ENCODE measurements at regions not wholly inside any gene's neighbourhood (a gene's known extent, or its start where the extent isn't known, plus 50 kb on each side); places are given as distances from the start of the nearest gene placed in this dataset.

DNA sequence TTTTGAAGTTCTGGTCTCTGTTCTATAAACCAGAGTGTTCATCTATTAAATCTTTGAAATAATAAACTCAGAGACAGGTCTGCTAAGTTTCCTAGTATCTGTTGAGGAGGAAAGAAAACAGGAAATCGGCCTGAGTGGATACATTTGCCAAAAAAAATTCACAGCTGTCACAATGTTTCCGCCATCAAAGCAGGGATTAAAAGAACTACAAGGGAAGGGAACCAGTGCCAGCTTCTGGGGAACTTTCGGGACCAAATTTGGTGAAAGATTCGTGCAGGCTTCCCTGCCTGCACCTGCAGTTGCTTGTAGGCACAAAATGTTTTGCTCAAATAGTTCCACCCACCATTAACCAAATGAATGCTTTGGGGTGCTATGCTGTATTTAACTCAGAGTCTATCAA, 267.5 kb downstream of the MSX2 start (continued):
- TF ChIP-seq, protein P1, sequence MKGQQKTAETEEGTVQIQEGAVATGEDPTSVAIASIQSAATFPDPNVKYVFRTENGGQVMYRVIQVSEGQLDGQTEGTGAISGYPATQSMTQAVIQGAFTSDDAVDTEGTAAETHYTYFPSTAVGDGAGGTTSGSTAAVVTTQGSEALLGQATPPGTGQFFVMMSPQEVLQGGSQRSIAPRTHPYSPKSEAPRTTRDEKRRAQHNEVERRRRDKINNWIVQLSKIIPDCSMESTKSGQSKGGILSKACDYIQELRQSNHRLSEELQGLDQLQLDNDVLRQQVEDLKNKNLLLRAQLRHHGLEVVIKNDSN (IDR thresholded peaks at IDR 0.05; ENCODE audit: borderline replicate concordance, low read depth), result no peak

DNA sequence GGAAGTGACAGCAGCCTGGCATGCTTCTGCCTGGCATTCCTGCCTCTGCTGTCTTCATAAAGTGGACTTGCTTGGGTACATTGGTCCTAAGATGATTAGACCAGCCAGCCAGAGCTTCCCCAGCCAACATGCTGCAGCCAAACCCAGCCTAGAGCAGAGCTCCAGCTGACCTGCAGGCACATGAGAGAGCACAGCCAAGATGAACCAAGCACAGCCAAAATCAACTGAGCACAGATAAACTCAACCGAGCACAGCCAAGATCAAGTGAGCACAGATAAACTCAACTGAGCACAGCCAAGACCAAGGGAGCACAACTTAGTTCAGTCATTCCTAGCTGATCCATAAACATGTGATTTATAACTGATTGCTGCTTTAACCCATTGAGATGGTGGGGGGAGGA, 266.5 kb downstream of the MSX2 start:
- H3F3A ChIP-seq (replicated peaks; ENCODE audit: insufficient read depth), result no peaks in the 10 kb centered on the region
- H3K4me3 ChIP-seq (ENCODE audit: low read depth in 2 of 2, low read length in 1 of 2), result no peak overlapping the region
- no peak overlapping the region for H3K27ac ChIP-seq (ENCODE audit: low read depth in 2 of 2, low read length in 1 of 2)
- no peak overlapping the region for H3K9ac ChIP-seq
- H3K9me3 ChIP-seq, result no peaks in the 10 kb centered on the region
- no peak for TF ChIP-seq NFIC (IDR thresholded peaks at IDR 0.05; ENCODE audit: borderline replicate concordance)
- TF ChIP-seq, protein P2, sequence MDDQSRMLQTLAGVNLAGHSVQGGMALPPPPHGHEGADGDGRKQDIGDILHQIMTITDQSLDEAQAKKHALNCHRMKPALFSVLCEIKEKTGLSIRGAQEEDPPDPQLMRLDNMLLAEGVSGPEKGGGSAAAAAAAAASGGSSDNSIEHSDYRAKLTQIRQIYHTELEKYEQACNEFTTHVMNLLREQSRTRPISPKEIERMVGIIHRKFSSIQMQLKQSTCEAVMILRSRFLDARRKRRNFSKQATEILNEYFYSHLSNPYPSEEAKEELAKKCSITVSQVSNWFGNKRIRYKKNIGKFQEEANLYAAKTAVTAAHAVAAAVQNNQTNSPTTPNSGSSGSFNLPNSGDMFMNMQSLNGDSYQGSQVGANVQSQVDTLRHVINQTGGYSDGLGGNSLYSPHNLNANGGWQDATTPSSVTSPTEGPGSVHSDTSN (IDR thresholded peaks at IDR 0.05), result no peak
- TF ChIP-seq, protein P3, sequence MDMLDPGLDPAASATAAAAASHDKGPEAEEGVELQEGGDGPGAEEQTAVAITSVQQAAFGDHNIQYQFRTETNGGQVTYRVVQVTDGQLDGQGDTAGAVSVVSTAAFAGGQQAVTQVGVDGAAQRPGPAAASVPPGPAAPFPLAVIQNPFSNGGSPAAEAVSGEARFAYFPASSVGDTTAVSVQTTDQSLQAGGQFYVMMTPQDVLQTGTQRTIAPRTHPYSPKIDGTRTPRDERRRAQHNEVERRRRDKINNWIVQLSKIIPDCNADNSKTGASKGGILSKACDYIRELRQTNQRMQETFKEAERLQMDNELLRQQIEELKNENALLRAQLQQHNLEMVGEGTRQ (IDR thresholded peaks at IDR 0.05; ENCODE audit: borderline replicate concordance, low read depth, low read length), result no peak
- TF ChIP-seq RCOR1 (IDR thresholded peaks at IDR 0.05; ENCODE audit: low read length), result no peak
- TF ChIP-seq FOXJ3 (CRISPR knock-in tag; IDR thresholded peaks at IDR 0.05), result no peak
- TF ChIP-seq EZH2phosphoT487 (IDR thresholded peaks at IDR 0.05; ENCODE audit: borderline replicate concordance, low read depth), result no peak
- TF ChIP-seq CHD2 (IDR thresholded peaks at IDR 0.05; ENCODE audit: low read length, partially characterized antibody), result no peak
- TF ChIP-seq, protein P4, sequence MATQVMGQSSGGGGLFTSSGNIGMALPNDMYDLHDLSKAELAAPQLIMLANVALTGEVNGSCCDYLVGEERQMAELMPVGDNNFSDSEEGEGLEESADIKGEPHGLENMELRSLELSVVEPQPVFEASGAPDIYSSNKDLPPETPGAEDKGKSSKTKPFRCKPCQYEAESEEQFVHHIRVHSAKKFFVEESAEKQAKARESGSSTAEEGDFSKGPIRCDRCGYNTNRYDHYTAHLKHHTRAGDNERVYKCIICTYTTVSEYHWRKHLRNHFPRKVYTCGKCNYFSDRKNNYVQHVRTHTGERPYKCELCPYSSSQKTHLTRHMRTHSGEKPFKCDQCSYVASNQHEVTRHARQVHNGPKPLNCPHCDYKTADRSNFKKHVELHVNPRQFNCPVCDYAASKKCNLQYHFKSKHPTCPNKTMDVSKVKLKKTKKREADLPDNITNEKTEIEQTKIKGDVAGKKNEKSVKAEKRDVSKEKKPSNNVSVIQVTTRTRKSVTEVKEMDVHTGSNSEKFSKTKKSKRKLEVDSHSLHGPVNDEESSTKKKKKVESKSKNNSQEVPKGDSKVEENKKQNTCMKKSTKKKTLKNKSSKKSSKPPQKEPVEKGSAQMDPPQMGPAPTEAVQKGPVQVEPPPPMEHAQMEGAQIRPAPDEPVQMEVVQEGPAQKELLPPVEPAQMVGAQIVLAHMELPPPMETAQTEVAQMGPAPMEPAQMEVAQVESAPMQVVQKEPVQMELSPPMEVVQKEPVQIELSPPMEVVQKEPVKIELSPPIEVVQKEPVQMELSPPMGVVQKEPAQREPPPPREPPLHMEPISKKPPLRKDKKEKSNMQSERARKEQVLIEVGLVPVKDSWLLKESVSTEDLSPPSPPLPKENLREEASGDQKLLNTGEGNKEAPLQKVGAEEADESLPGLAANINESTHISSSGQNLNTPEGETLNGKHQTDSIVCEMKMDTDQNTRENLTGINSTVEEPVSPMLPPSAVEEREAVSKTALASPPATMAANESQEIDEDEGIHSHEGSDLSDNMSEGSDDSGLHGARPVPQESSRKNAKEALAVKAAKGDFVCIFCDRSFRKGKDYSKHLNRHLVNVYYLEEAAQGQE (IDR thresholded peaks at IDR 0.05; ENCODE audit: low read depth, low read length), result no peak
- no peak for TF ChIP-seq RXRA (IDR thresholded peaks at IDR 0.05; ENCODE audit: borderline replicate concordance, low read depth)
- TF ChIP-seq, protein P5, sequence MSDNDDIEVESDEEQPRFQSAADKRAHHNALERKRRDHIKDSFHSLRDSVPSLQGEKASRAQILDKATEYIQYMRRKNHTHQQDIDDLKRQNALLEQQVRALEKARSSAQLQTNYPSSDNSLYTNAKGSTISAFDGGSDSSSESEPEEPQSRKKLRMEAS (IDR thresholded peaks at IDR 0.05; ENCODE audit: low read depth), result no peak
- TF ChIP-seq MXI1 (IDR thresholded peaks at IDR 0.05; ENCODE audit: low read depth, low read length), result no peak
- TF ChIP-seq FOXM1 (IDR thresholded peaks at IDR 0.05; ENCODE audit: low read depth), result no peak
- no peak for TF ChIP-seq YY1 (IDR thresholded peaks at IDR 0.05; ENCODE audit: low read depth)
- TF ChIP-seq NRF1 (IDR thresholded peaks at IDR 0.05; ENCODE audit: low read depth, low read length), result no peak
- no peak for TF ChIP-seq EP300 (IDR thresholded peaks at IDR 0.05; ENCODE audit: borderline replicate concordance in 1 of 2, low read depth in 1 of 2, low read length in 1 of 2)
- TF ChIP-seq, protein P6, sequence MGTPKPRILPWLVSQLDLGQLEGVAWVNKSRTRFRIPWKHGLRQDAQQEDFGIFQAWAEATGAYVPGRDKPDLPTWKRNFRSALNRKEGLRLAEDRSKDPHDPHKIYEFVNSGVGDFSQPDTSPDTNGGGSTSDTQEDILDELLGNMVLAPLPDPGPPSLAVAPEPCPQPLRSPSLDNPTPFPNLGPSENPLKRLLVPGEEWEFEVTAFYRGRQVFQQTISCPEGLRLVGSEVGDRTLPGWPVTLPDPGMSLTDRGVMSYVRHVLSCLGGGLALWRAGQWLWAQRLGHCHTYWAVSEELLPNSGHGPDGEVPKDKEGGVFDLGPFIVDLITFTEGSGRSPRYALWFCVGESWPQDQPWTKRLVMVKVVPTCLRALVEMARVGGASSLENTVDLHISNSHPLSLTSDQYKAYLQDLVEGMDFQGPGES (IDR thresholded peaks at IDR 0.05; ENCODE audit: low read depth, low read length), result no peak
- TF ChIP-seq GATA2 (CRISPR knock-in tag; IDR thresholded peaks at IDR 0.05), result no peak
- TF ChIP-seq, protein P7, sequence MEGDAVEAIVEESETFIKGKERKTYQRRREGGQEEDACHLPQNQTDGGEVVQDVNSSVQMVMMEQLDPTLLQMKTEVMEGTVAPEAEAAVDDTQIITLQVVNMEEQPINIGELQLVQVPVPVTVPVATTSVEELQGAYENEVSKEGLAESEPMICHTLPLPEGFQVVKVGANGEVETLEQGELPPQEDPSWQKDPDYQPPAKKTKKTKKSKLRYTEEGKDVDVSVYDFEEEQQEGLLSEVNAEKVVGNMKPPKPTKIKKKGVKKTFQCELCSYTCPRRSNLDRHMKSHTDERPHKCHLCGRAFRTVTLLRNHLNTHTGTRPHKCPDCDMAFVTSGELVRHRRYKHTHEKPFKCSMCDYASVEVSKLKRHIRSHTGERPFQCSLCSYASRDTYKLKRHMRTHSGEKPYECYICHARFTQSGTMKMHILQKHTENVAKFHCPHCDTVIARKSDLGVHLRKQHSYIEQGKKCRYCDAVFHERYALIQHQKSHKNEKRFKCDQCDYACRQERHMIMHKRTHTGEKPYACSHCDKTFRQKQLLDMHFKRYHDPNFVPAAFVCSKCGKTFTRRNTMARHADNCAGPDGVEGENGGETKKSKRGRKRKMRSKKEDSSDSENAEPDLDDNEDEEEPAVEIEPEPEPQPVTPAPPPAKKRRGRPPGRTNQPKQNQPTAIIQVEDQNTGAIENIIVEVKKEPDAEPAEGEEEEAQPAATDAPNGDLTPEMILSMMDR (IDR thresholded peaks at IDR 0.05), result no peak
- no peak for TF ChIP-seq MEF2A (IDR thresholded peaks at IDR 0.05; ENCODE audit: borderline replicate concordance, low read depth)
- no peak for DNase-seq
- no peaks in the 10 kb centered on the region for H3K36me3 ChIP-seq (replicated peaks in 1 of 2; ENCODE audit: control insufficient read depth in 1 of 2, insufficient read depth in 2 of 2, low read length in 1 of 2)
- no peak overlapping the region for H3K4me2 ChIP-seq
- H3K27me3 ChIP-seq (ENCODE audit: insufficient read depth), result no peaks in the 10 kb centered on the region
- no peaks in the 10 kb centered on the region for H3K9me2 ChIP-seq
- no peaks in the 10 kb centered on the region for H3K79me2 ChIP-seq (ENCODE audit: insufficient read depth)
- no peaks in the 10 kb centered on the region for H3K4me1 ChIP-seq (ENCODE audit: control insufficient read depth in 1 of 2, insufficient read depth in 2 of 2, low read depth in 1 of 2, low read length in 1 of 2)
- no peak overlapping the region for H2AFZ ChIP-seq (ENCODE audit: low read depth)
- POLR2A ChIA-PET, result no interaction called here
- CTCF ChIA-PET, result no interaction called here
- 36% methylated on average over 1 of the region's 1 CpG for WGBS (ENCODE audit: low lambda C conversion rate)
- H4K20me1 ChIP-seq (ENCODE audit: insufficient read depth), result no peaks in the 10 kb centered on the region

All from SK-N-SH (cell line).